Right ventricle myocardium superior (tissue), 1 donor: ENCODE measurements at regions not wholly inside any gene's neighbourhood (a gene's known extent, or its start where the extent isn't known, plus 50 kb on each side); places are given as distances from the start of the nearest gene placed in this dataset.
A peak's percentile ranks its signal among the peaks of the same experiment; 100 is the strongest.
"Not testable (repeated sequence)": the region's sequence is repeated elsewhere in the genome, so short reads cannot be mapped to it uniquely, and the experiment has no call there.

Experiments used
- ATAC-seq: fragments of 200-7000 bp; cut with Tn5 transposase; one replicate; pipeline ENCODE4 v1.9.1; 2020; ENCODE audit warnings: mild to moderate bottlenecking; ENCODE audit not compliant: poor library complexity
- DNase-seq: peaks from one replicate; pipeline ENCODE4 v3.0.0-alpha.2; 2020
- intact Hi-C: fragments of 100-400 bp; cut with DNase I; formaldehyde crosslinking; loops from one replicate; pipeline ENCODE4 v1.11.2; 2022
- donor health status: DM: no; HTN: yes; CAD: no; lungs with severe emphysema.

DNA sequence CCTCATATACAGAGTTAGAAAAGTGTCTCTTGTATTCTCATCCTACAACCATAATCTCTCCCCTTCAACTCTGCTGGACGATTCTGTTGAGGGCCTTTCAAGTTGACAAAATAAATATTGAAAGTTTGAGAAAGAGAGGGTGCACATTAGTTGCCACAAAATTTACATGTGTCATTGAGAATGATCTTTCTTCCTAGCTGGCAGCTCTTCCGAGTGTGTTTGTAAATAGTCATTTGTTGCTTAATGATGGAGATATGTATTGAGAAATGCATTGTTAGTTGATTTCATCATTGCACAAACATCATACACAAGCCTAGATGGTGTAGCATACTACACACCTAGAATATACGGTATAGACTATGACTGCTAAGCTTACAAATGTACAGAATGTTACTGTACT is 632.8 kb upstream of the AMOT start:
- DNase-seq (no peak), ATAC-seq (no peak)
- intact Hi-C loops, result no loop called here

DNA sequence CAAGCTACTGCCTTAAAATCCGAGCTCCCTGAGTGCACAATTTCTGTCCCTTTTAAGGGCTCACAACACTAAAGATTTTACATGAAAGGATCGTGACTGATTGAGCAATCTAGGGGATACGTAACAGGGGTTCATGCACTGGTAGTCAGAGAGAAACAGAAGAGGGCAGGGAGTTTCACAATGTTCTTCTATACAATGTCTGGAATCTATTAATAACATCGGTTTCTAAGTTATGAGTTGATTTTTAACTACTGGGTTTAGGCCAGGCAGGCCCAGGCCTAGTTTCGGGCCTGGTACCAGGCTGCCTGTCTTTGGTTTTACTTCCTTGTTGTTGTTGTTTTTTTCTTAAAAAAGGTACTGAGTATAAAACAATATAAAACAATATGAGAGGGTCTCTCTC is 632.4 kb upstream of the AMOT start:
- ATAC-seq, intact Hi-C loops, DNase-seq: not testable (repeated sequence)

DNA sequence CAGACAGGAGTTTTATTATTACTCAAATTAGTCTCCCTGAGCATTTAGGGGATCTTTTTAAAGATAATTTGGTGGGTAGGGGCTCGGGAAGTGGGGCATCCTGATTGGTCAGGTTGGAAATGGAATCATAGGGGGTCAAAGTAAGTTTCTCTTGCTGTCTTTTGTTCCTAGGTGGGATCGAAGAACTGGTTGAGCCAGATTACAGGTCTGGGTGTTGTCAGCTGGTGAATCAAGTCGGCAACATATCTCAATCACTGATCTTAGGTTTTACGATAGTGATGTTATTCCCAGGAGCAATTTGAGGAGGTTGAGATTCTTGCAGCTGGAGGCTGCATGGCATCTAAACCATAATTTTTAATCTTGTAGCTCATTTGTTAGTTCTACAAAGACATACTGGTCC is 629.5 kb upstream of the AMOT start:
- DNase-seq (no peak), ATAC-seq (no peak)
- intact Hi-C loops, result no loop called here

DNA sequence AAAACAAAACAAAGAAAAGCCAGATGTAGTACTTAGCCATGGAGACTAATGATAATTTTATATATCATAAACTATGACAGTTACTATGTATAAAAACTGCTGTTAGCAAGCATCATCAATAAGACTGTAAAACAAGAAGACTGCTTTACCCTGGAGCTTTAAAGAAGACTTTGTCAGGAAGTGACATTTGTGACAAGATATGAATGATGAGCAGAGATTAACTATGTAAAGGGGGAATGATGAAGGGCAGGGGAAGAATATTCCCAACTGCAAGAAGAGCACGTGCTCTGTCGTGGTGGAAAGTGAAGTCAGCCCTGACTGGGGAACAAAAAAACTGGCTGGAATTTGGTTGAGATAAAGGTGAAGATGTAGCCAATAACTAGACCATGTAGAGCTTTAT is 617.1 kb upstream of the AMOT start:
- no peak for ATAC-seq
- DNase-seq, result no peak
- intact Hi-C loops, result no loop called here

DNA sequence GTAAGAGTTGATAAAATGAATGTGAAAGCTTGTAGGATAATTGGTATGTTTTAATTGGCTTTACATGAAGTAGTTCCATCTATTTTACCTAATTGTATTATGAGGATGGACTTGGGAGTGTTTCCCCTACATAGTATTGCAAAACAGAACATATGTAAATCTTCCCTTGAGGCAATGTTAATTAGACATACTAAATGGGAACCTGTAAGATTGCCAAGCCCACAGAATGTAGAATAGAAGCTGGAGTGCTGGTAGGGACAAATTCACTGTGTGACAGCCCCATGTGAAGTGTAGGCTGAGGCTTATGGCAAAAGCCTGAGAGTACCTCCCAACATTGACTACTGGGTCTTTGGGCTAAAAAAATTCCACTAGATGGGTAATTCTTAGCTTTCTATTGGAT is 615.0 kb upstream of the AMOT start:
- DNase-seq (no peak), ATAC-seq (no peak)
- intact Hi-C loops, result no loop called here

DNA sequence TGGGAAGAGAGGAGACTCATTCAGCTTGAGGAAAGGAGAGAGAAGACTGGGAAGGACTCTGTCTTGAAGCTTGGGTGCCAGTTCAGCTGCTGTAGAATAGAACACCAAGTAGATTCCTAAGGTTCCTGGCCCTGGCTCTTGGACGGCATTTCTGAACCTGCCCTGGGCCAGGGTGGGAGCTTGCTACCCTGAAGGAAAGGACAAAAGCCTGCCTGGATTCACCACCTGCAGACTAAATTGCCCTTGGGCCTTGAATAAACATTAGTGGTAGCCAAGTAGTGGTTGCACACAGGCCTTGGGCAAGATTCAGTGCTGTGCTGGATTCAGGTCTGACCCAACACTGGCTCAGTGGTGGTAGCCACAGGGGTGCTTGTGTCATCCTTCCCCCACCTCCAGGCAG is 588.4 kb upstream of the AMOT start:
- no peak for ATAC-seq
- intact Hi-C loops, result no loop called here
- no peak for DNase-seq

DNA sequence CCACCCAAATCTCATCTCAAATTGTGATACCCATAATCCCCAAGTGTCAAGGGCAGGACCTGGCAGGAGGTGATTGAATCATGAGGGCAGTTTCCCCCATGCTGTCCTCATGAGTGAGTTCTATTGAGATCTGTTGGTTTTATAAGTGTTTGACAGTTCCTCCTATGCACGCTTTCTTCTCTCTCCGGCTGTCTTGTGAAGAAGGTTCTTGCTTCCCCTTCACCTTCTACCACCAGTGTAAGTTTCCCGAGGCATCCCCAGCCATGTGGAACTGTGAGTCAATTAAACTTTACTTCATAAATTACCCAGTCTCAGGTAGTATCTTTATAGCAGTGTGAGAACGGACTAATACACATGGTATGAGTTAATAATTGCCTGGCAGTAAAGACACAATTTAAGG is 581.7 kb upstream of the AMOT start:
- intact Hi-C loops, result no loop called here
- DNase-seq (no peak), ATAC-seq (no peak)

DNA sequence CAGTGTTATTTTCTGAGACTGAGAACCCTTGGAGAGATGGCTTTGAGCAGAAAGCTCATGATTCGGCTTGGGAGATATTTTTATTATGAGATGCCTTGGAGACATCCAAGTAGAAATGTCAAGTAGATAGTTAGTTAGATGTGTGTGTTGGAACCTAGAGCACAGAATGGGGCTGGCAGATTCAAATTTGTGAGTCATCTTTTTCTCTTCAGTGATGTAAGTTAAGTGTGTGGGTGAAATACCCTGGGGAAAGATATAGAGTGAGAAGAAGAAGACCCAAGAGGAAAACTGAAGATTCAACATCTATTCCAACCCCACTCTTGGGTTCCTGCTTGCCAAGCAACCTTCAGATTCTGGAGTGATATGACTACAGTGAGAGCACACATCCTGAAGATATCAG is 580.8 kb upstream of the AMOT start:
- DNase-seq, result no peak
- intact Hi-C loops, result no loop called here
- ATAC-seq, result no peak

DNA sequence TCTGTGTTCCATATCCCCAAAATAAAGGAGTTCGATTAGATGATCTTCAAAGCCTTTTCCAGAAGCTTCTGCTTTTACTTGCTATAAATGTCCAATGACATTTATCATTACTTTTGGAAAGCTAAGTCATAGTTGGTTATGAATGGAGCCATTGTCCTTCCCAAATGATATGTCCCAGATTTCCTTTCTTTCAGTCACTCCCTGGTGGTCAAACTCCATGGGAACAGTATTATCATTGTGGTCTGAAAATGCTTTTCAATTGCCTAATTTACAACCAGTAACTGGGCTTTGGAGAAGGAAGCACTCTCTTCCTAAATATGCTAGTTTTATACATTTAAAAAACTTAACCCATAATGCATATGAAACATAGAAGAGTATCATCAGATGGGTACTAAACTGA is 571.5 kb upstream of the AMOT start:
- DNase-seq (no peak), ATAC-seq (no peak)
- intact Hi-C loops, result no loop called here

DNA sequence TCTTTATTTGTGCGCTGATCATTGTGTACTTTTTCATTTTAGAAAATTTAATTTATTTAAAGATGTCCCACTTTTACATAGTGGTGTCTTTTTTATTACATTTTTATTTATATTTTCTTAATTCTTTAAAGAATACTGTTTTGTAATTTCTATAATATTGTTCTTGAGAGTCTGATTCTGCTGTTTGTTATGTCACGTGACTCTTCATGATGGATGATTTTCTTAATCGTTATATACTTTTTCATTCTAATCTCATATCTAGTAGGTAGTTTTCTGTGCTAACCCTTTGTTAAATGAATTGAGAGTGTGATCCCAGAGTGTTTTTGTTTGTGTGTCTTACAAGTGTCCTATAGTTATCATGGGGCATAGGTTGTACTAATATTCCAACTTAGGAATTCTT is 568.2 kb upstream of the AMOT start:
- intact Hi-C loops, result no loop called here
- no peak for DNase-seq
- ATAC-seq, result no peak

DNA sequence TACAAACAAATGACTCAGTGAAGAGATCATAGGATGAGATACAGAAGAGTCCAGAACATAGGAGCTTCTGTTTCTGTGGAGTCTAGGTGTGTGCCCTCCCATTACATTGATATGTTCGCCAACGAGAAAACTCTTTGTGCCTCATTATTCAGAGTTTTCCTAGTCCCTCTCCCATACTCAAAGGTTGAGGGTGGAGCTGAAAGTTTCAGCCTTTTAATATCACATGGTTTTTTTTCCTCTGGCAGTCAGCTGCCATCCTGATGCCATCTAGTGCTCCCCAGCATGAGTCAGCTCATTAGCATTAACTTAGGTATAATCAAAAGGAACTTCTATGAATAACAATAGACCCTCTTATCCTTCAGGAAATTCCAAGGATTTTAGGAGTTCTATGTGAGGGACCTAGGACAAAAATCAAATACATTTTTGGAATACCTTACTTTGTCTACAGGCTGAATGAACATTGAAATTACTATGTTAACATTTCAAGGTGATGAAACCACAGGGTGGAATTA is 559.6 kb upstream of the AMOT start:
- no peak for ATAC-seq
- intact Hi-C loops, result no loop called here
- no peak for DNase-seq

DNA sequence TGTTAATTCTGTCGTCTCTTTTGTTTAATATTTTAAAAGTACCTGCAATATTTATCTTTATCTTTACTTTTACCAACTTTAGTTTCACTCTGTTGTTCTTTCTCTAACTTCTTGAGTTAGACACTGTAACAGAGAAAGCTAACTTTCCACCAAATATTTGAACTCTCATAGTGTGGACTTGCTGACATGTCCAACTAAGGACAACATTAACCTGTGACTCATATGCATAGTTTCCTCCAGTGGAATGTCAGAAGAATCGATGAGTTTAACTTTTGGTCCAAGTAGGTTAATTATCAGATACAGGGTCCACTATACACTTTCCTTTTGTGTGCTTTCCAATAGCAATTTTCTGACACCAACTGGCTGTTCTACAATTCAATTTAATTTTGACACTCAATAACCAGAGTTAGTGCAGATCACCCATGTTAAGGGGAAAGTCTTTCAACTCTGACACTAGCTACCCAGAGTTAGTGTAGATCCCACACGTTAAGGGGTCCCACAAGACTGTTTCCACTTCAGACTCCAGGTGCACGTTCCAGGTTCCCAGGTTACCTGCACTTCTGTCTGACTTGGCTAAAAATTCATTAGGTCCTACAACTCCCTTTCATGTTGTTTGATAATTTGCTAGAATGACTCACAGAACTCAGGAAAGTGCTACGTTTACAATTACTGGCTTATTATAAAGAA is 559.0 kb upstream of the AMOT start:
- no peak for ATAC-seq
- DNase-seq, result no peak
- intact Hi-C loops, result no loop called here

DNA sequence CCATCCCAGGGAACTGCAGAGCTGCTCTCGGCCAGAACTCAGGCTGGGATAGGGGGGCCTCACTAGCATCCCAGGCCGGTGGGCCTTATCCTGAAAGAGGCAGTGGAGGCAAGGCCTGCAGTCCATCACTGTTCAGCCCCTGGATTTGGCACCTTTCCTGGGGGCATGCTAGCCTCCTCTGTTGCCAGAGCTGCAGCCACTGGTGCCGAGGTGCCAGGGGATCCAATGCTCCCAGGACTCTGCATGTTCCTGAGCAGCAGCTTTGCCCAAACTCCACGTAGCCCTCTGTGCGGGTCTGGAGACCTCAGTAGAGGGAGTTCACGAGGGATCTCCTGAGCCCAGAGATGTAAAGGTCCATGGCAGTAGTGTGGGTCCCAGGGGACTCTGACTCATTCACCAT is 551.7 kb upstream of the AMOT start:
- ATAC-seq (no peak), DNase-seq (no peak)
- intact Hi-C loops, result no loop called here

DNA sequence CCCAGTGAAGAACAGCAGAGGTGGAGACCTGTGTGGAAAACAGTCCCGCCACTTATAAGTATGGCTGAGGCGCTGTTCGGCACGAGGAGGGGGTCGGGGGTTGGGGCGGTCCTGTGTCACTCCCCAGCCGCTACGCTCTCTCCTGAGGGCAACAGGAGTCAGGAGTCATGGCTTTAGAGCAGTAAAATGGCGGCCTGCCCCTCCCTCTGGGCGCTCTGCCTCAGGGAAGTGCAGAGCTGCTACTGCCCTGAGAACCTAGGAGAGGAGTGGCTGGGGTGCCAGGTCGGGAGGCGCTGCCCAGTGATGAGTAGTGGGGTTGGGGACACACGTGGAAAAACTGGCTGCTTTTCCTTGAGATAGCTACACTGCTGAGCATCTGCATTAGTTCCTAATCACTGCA is 551.2 kb upstream of the AMOT start:
- ATAC-seq (no peak), DNase-seq (no peak)
- intact Hi-C loops, result no loop called here

DNA sequence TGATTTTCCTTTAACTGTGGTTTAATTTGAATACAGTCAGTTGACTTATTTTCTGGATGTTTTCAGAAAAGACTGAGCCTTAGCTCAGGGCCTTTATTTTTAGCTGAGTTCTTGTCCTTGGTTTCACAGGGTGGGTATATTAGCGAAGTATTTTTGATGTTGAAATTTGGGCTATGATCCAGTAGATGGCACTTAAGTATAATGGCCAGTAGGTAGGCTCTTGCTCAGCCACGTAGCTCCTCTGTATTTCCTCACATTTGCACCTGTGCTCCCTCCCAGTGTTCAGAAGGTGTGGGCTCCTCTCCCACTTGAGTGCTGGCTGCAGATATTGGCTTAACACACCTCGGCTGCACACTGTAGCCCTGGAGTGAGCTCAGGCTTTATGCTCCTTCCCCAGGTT is 549.9 kb upstream of the AMOT start:
- DNase-seq, result no peak
- intact Hi-C loops, result no loop called here
- ATAC-seq, result no peak

DNA sequence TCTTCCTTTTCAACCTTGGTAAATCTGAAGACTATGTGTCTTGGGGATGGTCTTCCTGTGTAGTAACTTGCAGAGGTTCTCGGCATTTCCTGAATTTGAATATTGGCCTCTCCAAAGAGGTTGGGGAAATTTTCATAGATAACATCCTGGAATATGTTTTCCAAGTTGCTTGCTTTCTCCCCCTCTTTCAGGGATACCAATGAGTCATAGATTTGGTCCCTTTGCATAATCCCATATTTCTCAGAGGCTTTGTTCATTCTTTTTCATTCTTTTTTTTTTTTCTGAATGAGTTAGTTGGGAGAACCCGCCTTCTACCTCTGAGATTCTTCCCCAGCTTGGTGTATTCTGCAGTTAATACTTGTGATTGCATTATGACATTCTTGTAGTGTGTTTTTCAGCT is 549.2 kb upstream of the AMOT start:
- no peak for ATAC-seq
- DNase-seq, result no peak
- intact Hi-C loops, result no loop called here

DNA sequence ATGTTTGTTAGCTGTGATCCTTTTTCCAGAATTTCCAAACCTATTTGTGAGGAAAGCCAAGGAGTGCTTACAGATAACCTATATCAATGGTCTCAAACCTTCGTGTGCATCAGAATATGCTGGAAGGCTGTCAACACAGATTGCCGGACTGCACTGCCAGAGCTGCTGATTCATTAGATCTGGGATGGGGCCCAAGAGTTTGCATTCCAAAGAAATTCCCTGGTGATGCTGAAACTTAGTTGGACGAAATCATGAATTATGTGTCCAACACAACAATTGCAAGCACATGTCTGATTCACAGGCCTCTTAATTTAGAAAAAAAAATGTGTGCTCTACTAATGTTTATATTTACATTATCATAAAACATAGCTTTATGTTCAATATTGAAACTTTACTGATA is 544.0 kb upstream of the AMOT start:
- intact Hi-C loops, result no loop called here
- no peak for DNase-seq
- ATAC-seq, result peak; percentile 46

DNA sequence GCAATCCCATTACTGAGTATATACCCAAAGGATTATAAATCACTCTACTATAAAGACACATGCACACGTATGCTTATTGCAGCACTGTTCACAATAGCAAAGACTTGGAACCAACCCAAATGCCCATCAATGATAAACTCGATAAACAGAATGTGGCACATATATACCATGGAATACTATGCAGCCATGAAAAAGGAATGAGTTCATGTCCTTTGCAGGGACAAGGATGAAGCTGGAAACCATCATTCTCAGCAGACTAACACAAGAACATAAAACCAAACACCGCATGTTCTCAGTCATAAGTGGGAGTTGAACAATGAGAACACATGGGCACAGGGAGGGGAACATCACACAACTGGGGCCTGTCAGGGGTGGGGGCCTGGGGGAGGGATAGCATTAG is 532.8 kb upstream of the AMOT start:
- ATAC-seq, intact Hi-C loops, DNase-seq: not testable (repeated sequence)

DNA sequence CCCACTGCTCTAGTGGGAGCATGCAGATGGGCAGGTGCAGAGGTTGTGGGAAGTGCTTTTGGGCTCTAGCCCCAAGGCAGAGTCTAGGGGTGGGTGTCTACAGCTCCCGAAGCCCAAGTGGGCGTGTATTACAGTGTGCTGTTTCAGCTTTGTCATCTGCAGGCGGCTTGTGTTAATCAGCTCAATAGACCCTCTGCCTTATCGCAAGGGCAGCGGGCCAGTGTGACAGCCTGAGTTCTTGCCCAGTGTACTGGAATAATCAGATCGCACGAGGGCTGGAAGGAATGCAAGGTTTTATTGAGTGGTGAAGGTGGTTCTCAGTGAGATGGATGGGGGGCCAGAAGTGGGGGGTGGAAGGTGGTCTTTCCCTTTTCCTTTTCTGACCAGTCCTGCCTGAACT is 529.4 kb upstream of the AMOT start:
- DNase-seq, result no peak
- intact Hi-C loops, result no loop called here
- no peak for ATAC-seq

DNA sequence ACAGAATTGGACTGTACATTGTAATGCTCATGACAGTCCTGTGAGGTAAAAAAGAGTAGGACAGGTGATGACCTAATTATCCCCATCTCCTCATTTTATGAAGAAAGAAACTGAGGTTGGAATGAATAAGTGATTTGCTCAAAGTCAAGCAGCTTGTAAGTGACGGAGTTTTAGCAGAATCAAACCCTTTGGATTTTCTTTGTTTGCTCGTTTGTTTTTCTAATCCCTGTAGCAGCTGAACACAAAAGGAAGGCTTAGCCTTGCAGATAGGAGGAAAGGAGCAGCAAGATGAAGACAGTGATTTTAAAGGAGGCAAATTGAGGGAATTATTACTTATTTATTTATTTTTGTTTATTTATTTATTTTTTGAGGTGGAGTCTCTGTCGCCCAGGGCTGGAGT is 528.4 kb upstream of the AMOT start:
- intact Hi-C loops, result no loop called here
- ATAC-seq (no peak), DNase-seq (no peak)

DNA sequence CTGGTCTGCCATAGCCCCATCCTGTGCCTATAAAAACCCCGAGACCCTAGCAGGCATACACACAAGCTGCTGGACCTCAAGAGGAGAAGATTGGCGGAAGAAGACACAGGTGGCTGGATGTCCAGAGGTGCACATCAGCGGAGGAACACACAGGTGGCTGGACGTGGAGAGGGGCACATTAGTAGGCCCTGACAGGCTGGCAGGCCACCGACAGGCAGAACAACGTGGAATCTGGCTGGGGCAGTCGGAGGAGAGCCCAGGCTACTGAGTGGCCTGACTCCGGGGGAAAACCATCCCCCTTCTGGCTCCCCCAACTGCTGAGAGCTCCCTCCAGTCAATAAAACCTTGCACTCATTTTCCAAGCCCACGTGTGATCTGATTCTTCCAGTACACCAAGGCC is 512.5 kb upstream of the AMOT start:
- ATAC-seq, result no peak
- intact Hi-C loops, result no loop called here

More for the DNA sequence above, 512.5 kb upstream of the AMOT start:
- no peak for DNase-seq
